T-helper 1 cell treated with Interleukin-12 subunit alpha and Interleukin-12 subunit beta and Interleukin-4 antibody, amounts not matched to agents 30 ng/mL and 1 ng/mL, for 36 hours (primary cell): ENCODE measurements at regions not wholly inside any gene's neighbourhood (a gene's known extent, or its start where the extent isn't known, plus 50 kb on each side); places are given as distances from the start of the nearest gene placed in this dataset.
"Not testable (repeated sequence)": the region's sequence is repeated elsewhere in the genome, so short reads cannot be mapped to it uniquely, and the experiment has no call there.

Source experiments
- intact Hi-C: fragments of 100-400 bp; cut with micrococcal nuclease; formaldehyde crosslinking; loops from one replicate; pipeline ENCODE4 v1.15.1; 2024

- intact Hi-C loops = no loop called here
Observed at GRCh38 chrX:142502441-142502840, 297.4 kb upstream of the MAGEC2 start.

DNA sequence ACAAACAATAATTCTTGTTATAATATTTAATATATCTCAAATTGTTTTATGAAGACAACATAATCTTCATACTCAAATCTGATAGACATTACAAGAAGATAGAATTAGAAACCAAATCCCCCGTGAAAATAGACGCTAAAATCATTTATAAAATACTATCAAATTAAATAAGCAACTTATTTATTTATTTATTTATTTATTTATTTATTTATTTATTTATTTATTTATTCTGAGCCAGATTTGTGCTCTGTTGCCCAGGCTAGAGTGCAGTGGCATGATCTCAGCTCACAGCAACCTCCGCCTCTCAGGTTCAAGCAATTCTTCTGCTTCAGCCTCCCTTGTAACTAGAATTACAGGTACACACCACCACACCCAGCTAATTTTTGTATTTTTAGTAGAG, 294.9 kb upstream of the MAGEC2 start:
- intact Hi-C loops = no loop called here

DNA sequence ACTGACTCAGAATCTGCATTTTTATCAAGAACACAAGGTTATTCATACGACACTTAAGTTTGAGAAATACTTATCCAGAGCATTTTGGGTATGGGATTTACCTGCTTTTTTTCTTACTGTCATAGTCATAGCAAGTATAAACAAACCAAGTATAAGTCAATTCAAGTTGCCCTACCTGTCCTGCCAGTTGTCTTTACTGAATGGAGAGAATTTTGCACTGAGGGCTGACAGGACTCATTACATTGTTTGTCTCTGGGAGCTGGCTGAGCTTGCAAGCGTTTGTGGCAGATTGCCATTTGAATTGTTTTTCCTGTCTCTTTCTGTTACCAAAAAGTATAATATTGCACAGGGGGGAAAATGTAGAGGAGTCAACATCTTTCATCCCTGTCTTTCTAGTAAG, 278.9 kb upstream of the MAGEC2 start:
- intact Hi-C loops = no loop called here

DNA sequence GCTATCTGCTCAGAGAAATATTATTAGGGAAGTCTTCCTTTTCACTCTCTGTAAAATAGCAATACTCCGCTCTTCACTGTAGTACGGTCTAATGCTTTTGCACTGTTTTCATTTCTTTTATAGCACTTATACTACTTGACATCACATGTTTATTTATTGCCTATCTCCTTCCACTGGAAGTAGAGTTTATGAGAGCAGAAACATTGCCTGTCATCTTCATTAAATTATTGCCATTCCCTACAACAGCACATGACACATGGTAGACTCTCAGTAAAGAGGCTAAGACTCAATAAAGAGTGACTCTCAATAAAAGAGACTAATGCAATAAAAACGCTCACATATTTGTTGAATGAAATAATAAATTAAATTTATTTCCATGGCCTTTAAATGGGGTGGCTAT, 241.3 kb upstream of the MAGEC2 start:
- intact Hi-C loops = no loop called here

DNA sequence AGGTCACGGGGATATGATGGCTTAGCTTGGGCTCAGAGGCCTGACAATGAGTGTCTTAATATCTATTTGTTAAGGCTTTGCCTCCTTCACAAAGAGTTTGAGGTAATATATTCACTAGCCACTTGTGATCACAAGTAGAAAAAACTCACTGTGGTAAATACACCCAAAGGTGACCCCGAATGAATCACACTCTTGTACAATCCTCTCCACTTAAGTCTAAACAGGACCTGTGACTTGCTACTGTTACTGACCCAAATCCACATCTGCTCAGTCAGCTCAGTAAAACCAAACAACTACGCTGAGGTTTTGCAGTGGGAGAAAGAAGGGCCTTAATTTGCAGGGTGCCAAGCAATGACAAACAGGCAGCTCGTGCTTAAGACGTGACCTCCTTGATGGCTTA, 223.8 kb upstream of the MAGEC2 start:
- intact Hi-C loops = no loop called here

GRCh38 chrX:142390998-142391397, 185.9 kb upstream of the MAGEC2 start:
- intact Hi-C loops = not testable (repeated sequence)

GRCh38 chrX:142363501-142363900, 158.4 kb upstream of the MAGEC2 start:
- intact Hi-C loops = no loop called here

DNA sequence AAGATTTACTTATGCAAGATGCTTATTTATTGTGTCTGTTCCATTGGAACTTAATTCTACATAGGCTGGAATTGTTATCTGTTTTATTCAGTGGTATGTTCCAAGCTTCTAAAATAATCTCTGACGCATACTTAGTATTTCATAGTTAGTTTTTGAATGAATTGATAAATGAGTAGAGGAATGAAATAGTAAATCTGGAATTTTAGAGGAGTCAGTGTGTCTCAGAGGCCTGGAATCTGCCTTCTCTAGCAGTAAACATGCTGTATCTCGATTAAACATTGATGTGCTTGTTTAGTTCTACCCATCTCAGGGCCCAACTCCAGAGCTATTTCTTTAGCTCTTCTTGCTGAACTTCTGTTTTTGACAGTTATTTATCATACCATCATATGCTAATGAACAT, 154.2 kb upstream of the MAGEC2 start:
- intact Hi-C loops = no loop called here

DNA sequence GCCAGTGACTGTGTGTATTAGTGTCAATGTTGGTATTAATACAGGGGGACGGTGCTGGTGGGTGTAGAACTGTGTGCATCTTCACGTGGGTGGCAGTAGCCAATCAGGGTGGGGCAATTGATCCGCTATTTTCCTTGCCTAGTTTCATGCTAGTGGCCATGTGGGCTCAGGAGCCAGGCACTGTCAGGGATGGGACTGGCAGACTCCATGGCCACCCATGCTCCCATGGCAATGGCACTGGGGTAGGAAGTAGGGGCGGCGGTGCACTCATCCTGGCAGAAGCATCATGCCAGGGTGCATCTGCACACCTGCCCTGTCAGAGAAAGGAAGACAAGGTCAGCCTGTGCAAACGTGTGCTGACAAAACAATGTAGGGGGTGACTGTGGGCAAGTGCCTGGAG, 122.1 kb upstream of the MAGEC2 start:
- intact Hi-C loops = no loop called here

DNA sequence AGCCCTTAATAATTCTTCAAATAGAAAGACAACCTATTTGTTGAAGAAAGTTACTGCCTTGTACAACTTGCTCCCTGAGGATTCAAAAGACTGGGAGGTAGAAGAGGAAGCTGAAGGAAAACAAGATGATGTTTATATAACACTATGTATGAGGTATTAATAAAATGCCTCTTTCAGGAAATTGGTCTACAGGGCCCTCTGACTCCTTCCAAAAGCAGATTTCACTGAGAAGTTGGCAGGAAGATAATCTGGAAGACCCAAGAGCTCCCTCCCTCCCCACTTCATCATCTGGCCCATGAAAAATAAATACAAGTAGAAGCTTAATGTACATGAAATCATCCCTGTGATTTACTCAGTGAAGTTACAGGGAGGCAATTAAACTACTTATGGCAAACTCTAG, 107.5 kb upstream of the MAGEC2 start:
- intact Hi-C loops = no loop called here

DNA sequence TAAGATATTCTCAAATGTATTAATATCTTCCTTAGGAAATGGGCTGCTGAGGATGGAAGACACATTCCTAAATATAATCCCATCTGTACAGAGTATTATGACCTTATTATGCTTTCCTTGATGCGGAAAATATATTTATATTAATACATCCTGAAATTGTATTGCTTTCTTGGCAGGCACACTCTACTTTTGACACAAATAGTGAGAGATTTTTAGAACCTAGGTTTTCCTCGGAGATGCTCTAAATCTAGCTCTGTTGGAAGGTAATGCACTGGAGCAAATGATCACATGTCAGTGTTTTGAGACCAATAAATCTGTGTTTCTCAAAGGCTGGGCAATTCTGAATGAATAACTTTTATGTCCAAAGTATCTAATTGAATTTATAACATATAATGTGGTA, 94.3 kb upstream of the MAGEC2 start:
- intact Hi-C loops = no loop called here

DNA sequence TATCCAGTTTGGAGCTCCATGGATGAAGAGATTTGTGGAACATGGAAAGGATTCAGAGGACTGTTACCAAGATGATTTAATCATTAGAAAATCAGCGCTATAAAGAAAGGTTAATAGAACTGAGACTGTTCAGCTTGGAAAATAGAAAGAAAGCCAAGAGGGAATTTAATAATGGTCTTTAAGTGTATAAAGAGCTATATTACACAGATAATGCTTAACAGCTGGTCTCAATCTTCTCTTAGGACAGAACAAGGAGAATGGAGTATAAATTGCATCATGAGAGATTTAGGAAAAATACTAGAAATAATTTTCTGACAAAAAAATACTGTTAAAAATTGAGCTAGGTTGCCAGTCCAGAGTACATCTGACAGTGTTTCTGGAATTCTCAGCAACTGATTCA, 91.3 kb upstream of the MAGEC2 start:
- intact Hi-C loops = no loop called here

DNA sequence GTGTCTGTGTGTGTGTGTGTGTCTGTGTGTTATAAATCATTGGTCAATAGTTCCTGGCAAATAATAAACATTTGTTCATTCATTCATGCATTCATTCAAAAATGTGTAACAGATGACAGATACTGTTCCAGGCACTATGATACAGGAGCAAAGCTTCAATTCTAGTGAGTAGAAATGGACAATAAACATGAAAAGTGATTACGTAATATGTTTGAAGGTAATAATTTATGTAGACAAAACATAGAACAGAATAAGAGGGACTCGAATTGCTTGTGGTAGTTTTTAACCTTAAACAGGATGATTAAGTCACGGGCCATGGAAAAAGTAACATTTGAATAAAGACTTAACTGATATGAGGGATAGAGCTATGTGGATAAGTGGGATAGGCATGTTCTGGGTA, 90.1 kb upstream of the MAGEC2 start:
- intact Hi-C loops = no loop called here

- intact Hi-C loops = not testable (repeated sequence)
Observed at GRCh38 chrX:142270166-142270565, 65.1 kb upstream of the MAGEC2 start.

DNA sequence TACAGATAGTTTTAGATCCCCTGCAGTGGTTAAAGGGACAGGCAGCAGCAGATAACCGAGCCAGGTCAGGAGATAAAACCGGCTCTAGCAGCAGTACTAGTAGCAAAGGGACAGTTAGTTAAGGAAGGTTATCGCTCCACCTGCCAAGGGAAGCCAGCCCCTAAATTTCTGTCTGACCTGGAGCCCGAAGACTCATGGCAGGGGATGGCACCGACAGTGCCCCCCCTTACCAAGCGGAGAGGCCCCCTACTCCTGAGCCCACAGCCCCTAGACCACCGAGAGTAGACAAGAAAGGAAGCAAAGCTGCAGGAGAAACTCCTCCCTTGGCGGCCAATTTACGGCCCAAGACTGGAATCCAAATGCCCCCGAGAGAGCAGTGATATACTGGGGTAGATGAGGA, 61.3 kb upstream of the MAGEC2 start:
- intact Hi-C loops = loop anchor here (5.0 kb wide), 1 partner anchor 279 kb away; no protein-coding TSS in a partner anchor

DNA sequence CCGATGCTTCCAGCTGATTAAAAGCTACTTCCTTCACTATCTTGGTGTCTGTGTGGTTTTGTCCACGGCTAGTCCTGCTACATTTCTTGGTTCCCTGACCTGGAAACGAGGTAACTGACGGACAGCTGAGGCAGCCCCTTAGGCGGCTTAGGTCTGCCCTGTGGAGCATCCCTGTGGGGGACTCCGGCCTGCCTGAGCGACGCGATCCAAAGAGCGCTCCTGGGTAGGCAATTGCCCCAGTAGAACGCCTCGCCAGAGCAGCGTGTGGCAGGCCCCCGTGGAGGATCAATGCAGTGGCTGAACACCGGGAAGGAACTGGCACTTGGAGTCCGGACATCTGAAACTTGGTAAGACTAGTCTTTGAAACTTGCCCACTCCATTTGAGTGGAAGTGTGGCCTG, 60.5 kb upstream of the MAGEC2 start:
- intact Hi-C loops = loop anchor here (5.0 kb wide), 1 partner anchor 278 kb away; no protein-coding TSS in a partner anchor

- intact Hi-C loops = no loop called here
Observed at GRCh38 chrX:142256935-142257334, 51.8 kb upstream of the MAGEC2 start.
